ENCODE measurements at regions not wholly inside any gene's neighbourhood (a gene's known extent, or its start where the extent isn't known, plus 50 kb on each side); places are given as distances from the start of the nearest gene placed in this dataset.

DNA sequence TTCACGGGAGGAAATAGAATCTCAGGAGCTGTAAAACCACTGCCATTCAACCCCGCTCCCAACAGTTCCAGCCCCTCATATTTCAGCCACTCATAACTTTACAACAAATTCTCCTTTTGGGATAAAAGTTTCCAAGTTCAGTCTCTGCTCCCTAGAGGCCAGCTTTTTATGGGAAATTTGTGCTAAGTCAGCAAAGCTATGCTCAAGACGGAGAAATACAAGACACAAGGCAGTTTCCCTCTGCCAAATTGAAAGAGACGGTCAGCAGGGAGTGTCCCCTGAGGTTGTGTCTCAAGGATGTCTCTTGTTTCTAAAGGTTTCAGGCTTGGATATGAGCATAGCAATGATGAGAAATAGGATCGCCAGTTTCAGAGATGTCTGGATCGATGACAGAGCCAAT is 608.6 kb downstream of the CCDC171 start:
- TF ChIP-seq ILF3 (IDR thresholded peaks at IDR 0.05; ENCODE audit: borderline replicate concordance) (no peak), BRCA1 (IDR thresholded peaks at IDR 0.05) (no peak), BRCA1 (CRISPR knock-in tag; IDR thresholded peaks at IDR 0.05) (no peak), CHCHD3 (CRISPR knock-in tag; IDR thresholded peaks at IDR 0.05) (no peak), ZNF143 (CRISPR knock-in tag; IDR thresholded peaks at IDR 0.05) (no peak), ZFX (CRISPR knock-in tag; IDR thresholded peaks at IDR 0.05) (no peak), ELF4 (CRISPR knock-in tag; IDR thresholded peaks at IDR 0.05) (no peak), SP2 (IDR thresholded peaks at IDR 0.05; ENCODE audit: extremely low read depth, low read depth, low read length, poor library complexity, severe bottlenecking) (no peak)
- TF ChIP-seq, protein P1, sequence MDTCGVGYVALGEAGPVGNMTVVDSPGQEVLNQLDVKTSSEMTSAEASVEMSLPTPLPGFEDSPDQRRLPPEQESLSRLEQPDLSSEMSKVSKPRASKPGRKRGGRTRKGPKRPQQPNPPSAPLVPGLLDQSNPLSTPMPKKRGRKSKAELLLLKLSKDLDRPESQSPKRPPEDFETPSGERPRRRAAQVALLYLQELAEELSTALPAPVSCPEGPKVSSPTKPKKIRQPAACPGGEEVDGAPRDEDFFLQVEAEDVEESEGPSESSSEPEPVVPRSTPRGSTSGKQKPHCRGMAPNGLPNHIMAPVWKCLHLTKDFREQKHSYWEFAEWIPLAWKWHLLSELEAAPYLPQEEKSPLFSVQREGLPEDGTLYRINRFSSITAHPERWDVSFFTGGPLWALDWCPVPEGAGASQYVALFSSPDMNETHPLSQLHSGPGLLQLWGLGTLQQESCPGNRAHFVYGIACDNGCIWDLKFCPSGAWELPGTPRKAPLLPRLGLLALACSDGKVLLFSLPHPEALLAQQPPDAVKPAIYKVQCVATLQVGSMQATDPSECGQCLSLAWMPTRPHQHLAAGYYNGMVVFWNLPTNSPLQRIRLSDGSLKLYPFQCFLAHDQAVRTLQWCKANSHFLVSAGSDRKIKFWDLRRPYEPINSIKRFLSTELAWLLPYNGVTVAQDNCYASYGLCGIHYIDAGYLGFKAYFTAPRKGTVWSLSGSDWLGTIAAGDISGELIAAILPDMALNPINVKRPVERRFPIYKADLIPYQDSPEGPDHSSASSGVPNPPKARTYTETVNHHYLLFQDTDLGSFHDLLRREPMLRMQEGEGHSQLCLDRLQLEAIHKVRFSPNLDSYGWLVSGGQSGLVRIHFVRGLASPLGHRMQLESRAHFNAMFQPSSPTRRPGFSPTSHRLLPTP (IDR thresholded peaks at IDR 0.05; ENCODE audit: borderline replicate concordance, extremely low read depth, insufficient read length) = no peak
- TF ChIP-seq, protein P2, sequence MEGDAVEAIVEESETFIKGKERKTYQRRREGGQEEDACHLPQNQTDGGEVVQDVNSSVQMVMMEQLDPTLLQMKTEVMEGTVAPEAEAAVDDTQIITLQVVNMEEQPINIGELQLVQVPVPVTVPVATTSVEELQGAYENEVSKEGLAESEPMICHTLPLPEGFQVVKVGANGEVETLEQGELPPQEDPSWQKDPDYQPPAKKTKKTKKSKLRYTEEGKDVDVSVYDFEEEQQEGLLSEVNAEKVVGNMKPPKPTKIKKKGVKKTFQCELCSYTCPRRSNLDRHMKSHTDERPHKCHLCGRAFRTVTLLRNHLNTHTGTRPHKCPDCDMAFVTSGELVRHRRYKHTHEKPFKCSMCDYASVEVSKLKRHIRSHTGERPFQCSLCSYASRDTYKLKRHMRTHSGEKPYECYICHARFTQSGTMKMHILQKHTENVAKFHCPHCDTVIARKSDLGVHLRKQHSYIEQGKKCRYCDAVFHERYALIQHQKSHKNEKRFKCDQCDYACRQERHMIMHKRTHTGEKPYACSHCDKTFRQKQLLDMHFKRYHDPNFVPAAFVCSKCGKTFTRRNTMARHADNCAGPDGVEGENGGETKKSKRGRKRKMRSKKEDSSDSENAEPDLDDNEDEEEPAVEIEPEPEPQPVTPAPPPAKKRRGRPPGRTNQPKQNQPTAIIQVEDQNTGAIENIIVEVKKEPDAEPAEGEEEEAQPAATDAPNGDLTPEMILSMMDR (IDR thresholded peaks at IDR 0.05 in 2 of 3, conservative IDR thresholded peaks at IDR 0.05 in 1 of 3; ENCODE audit: insufficient read depth in 2 of 3, low read depth in 1 of 3, low read length in 3 of 3) = no peak
- TF ChIP-seq, protein P3, sequence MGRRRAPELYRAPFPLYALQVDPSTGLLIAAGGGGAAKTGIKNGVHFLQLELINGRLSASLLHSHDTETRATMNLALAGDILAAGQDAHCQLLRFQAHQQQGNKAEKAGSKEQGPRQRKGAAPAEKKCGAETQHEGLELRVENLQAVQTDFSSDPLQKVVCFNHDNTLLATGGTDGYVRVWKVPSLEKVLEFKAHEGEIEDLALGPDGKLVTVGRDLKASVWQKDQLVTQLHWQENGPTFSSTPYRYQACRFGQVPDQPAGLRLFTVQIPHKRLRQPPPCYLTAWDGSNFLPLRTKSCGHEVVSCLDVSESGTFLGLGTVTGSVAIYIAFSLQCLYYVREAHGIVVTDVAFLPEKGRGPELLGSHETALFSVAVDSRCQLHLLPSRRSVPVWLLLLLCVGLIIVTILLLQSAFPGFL (CRISPR knock-in tag; IDR thresholded peaks at IDR 0.05) = no peak

All from K562 (cell line).